HT1080 (cell line): ENCODE measurements at regions not wholly inside any gene's neighbourhood (a gene's known extent, or its start where the extent isn't known, plus 50 kb on each side); places are given as distances from the start of the nearest gene placed in this dataset.
"Not testable (repeated sequence)": the region's sequence is repeated elsewhere in the genome, so short reads cannot be mapped to it uniquely, and the experiment has no call there.

ENCODE experiments used
- DNase-seq: peaks from one replicate; pipeline ENCODE4 v3.0.0-alpha.2; 2015; ENCODE audit warnings: low read depth

- peak; percentile 21 for DNase-seq
Measured at GRCh38 chr4:120207021-120207420, 140.4 kb upstream of the MAD2L1 start.

GRCh38 chr4:120202222-120202621 is 135.6 kb upstream of the MAD2L1 start:
- no peak for DNase-seq

- DNase-seq, result not testable (repeated sequence)
Measured at GRCh38 chr4:120200573-120201110, 134.0 kb upstream of the MAD2L1 start.

- peak; percentile 48 for DNase-seq
Measured at GRCh38 chr4:120198411-120198810, 131.8 kb upstream of the MAD2L1 start.

- no peak for DNase-seq
Measured at GRCh38 chr4:120177603-120178002, 111.0 kb upstream of the MAD2L1 start.

- DNase-seq, result no peak
Measured at GRCh38 chr4:120175272-120175671, 108.6 kb upstream of the MAD2L1 start.

GRCh38 chr4:120163895-120164294 is 97.2 kb upstream of the MAD2L1 start:
- DNase-seq, result no peak

- no peak for DNase-seq
Measured at GRCh38 chr4:120158841-120159463, 92.3 kb upstream of the MAD2L1 start.

- no peak for DNase-seq
Measured at GRCh38 chr4:120158046-120158445, 91.4 kb upstream of the MAD2L1 start.

- peak; percentile 48 for DNase-seq
Measured at GRCh38 chr4:120156120-120156718, 89.6 kb upstream of the MAD2L1 start.

- no peak for DNase-seq
Measured at GRCh38 chr4:120155287-120155686, 88.6 kb upstream of the MAD2L1 start.

GRCh38 chr4:120144634-120145033 is 78.0 kb upstream of the MAD2L1 start:
- DNase-seq, result no peak

- DNase-seq, result no peak
Measured at GRCh38 chr4:120144041-120144440, 77.4 kb upstream of the MAD2L1 start.

- peak; percentile 20 for DNase-seq
Measured at GRCh38 chr4:120139392-120139791, 72.7 kb upstream of the MAD2L1 start.

GRCh38 chr4:120132935-120133334 is 66.3 kb upstream of the MAD2L1 start:
- DNase-seq, result no peak

GRCh38 chr4:120130786-120131185 is 64.1 kb upstream of the MAD2L1 start:
- DNase-seq, result no peak
